Coronary artery (tissue), 2 donors: ENCODE measurements at regions not wholly inside any gene's neighbourhood (a gene's known extent, or its start where the extent isn't known, plus 50 kb on each side); places are given as distances from the start of the nearest gene placed in this dataset.
A peak's percentile ranks its signal among the peaks of the same experiment; 100 is the strongest.

Experiments used
- DNase-seq: peaks from one replicate; pipeline ENCODE4 v3.0.0-alpha.2; 2017; ENCODE audit warnings: low spot score
- H3K27ac ChIP-seq, 2 donors: fragments of 200-600 bp; sonication (generic); one replicate each; pipeline ENCODE4 v1.5.1; 2016 to 2019
- H3K4me3 ChIP-seq: fragments of 200-600 bp; sonication (generic); 2 replicates; pipeline ENCODE4 v1.5.1; 2016; ENCODE audit warnings: mild to moderate bottlenecking, moderate library complexity
- TF ChIP-seq, protein P1 (sequence below): fragments of 200-600 bp; sonication (generic); IDR thresholded peaks from one replicate; pipeline ENCODE4 v1.5.1; 2019; ENCODE audit warnings: antibody characterized with exemption

DNA sequence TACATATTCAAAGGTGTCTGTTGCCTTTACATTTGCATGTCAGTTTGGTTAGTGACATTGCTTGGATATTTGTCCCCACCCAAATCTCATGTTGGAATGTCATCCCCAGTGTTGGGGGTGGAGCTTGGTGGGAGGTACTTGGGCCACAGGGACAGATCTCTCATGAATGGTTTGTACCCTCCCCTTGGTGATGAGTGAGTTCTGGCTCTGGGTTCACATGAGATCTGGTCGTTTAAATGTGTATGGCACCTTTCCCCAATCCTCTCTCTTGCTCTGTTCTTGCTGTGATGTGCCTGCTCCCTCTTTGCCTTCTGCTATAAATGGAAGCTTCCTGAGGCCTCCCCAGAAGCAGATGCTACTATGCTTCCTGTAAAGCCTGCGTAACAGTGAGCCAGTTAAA, 207.9 kb upstream of the DIO3 start:
- TF ChIP-seq, protein P1, sequence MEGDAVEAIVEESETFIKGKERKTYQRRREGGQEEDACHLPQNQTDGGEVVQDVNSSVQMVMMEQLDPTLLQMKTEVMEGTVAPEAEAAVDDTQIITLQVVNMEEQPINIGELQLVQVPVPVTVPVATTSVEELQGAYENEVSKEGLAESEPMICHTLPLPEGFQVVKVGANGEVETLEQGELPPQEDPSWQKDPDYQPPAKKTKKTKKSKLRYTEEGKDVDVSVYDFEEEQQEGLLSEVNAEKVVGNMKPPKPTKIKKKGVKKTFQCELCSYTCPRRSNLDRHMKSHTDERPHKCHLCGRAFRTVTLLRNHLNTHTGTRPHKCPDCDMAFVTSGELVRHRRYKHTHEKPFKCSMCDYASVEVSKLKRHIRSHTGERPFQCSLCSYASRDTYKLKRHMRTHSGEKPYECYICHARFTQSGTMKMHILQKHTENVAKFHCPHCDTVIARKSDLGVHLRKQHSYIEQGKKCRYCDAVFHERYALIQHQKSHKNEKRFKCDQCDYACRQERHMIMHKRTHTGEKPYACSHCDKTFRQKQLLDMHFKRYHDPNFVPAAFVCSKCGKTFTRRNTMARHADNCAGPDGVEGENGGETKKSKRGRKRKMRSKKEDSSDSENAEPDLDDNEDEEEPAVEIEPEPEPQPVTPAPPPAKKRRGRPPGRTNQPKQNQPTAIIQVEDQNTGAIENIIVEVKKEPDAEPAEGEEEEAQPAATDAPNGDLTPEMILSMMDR: no peak

DNA sequence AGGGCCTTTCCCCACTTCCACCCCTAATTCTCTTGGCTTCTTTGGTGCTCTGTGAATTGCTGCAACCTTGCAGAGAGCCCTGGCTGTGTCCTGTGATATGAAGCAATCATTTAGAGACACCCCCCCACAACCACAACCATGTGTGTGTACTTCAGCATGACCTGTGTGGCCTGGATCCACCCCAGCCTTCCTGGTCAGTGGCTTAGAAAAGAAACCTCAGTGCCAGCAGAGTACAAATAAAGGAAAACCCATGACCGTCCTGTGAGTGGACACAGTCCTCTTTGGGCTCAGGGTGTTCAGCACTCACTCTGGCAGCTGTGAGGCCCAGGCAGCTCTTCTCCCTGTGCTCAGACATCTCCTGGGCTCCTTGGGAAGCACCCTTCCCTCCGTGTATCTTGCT, 206.6 kb upstream of the DIO3 start:
- DNase-seq: peak; percentile 28
- TF ChIP-seq, protein P1: no peak
- Histone ChIP-seq H3K4me3 (no peak overlapping the region), H3K27ac (no peak overlapping the region)

More for the DNA sequence above, 207.9 kb upstream of the DIO3 start:
- Histone ChIP-seq H3K27ac (no peak overlapping the region), H3K4me3 (no peak overlapping the region)
- peak; percentile 16 for DNase-seq

DNA sequence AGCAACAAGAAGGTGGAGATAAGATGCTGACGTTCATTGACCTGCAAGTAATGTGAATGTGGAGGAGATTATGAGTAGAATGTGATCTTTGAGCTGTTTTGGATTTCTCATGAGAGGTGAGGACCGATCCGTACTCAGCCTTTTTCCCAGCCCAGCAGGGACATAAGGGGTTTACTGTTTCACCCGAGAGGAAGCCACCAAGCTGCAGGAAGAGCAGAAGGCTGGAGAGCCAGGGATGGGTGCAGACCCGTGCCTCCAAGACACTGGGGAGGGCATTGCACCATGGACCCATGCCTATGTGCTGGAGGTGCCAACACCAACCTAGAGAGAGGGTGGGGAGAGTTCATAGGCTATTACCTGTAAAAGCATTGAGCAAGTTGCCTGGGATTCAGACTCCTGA, 206.0 kb upstream of the DIO3 start:
- H3K27ac ChIP-seq: no peak overlapping the region
- DNase-seq: no peak
- no peak overlapping the region for H3K4me3 ChIP-seq
- TF ChIP-seq, protein P1: no peak

DNA sequence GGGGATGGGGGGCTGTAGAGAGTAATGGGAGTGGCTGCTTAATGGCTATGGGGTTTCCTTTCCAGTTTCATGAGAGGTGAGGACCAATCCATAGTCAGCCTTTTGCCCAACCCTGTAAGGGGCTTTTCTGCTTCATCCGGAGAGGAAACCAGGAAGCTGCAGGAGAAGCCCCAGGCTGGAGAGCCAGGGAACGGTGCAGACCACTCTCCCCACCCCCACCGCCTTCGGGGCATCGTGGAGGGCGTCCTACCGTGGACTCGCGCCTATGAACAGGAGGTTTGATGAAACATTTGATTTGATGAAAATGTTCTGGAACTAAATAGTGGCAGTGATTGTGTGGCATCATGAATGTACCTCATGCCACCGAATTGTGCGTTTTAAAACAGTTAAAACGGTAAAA, 204.3 kb upstream of the DIO3 start:
- no peak overlapping the region for H3K27ac ChIP-seq
- no peak overlapping the region for H3K4me3 ChIP-seq
- TF ChIP-seq, protein P1: no peak
- peak; percentile 41 for DNase-seq

DNA sequence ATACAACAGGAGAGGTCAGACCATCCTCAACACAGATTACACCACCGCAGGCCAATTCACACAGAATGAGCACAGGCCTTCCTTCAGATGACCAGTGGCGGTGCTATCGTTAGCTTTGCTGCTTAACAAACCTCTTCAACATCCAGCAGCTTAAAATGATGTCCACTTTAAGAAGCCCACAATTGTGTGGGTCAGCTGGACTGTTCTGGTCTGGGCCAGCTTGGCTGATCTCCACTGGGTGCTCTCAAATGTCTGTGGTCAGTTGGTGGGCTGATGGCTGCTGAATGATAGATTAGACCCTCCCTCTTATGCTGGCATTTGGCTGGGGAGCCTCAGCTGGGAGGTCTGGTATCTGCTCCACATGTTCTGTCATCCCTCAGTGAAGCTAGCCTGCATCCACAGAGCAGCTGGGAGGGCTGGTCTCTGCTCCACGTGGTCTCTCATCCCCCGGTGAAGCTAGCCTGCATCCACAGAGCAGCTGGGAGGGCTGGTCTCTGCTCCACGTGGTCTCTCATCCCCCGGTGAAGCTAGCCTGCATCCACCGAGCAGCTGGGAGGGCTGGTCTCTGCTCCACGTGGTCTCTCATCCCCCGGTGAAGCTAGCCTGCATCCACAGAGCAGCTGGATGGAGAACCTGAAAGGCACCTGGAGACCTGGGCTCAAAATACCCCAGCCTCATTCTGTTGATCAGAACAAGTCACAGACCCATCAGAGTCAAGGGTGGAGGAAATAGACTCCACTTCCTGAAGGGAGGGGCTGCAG, 203.6 kb upstream of the DIO3 start:
- TF ChIP-seq, protein P1: no peak
- Histone ChIP-seq H3K27ac (no peak overlapping the region), H3K4me3 (no peak overlapping the region)
- no peak for DNase-seq

DNA sequence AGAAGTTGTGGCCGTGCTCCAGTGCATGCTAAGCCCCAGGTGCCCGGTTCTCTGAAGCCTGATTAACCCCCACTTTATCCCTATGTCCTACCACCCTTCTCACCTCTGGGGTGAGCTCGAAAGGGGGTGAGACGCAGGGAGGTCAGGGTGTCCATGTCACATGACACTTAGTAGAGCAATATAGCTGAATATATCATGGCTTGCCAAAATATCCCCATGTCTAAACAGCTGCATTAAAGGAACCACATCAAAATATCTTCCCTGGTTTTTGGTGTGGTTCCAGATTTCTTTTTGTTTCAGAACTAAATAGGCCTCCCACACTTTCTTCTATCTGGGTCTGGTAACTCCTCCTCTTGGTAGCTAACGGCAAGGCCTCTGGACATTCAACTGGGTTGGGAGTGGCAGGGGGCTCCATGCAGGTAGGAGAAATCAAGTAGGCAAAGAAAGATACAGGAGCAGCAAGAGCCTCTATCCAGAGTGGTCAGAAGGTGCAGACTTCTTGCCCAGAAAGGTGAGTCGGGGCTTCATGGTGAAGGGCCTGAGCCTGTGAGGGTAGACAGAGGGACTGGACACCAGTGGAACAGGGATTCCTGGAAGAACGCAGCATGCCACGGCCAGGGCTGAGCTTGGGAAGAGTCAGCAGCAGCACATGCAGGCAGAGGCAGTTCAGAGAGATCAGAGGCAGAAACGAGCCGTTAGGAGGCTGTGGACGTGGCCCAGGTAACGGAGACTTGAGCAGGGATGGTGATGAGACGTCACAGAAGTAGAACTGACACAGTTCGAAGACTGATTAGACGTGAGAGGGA, 202.8 kb upstream of the DIO3 start:
- TF ChIP-seq, protein P1: no peak
- H3K27ac ChIP-seq: peak overlapping the region in 1 of 2 donors; percentile 65
- peak; percentile 69 for DNase-seq
- no peak overlapping the region for H3K4me3 ChIP-seq
